Chondrocyte (in vitro differentiated cells): ENCODE measurements at regions not wholly inside any gene's neighbourhood (a gene's known extent, or its start where the extent isn't known, plus 50 kb on each side); places are given as distances from the start of the nearest gene placed in this dataset.

Source experiments
- DNase-seq: peaks from one replicate; pipeline ENCODE4 v3.0.0; 2021; ENCODE audit warnings: mixed read lengths, low spot score
- H3K27ac Mint-ChIP-seq: one replicate; pipeline ENCODE4 v1.8.0; 2021; ENCODE audit warnings: mild to moderate bottlenecking, moderate library complexity, mixed read lengths; ENCODE audit not compliant: unreplicated experiment
- H3K27me3 Mint-ChIP-seq: 2 replicates; pipeline ENCODE4 v1.8.0; 2021; ENCODE audit warnings: low read depth, mixed read lengths
- H3K36me3 Mint-ChIP-seq: 2 replicates; pipeline ENCODE4 v1.8.0; 2021; ENCODE audit warnings: low read depth, mixed read lengths
- H3K4me1 Mint-ChIP-seq: 2 replicates; pipeline ENCODE4 v1.8.0; 2021; ENCODE audit warnings: low read depth, mild to moderate bottlenecking, mixed read lengths
- H3K4me3 Mint-ChIP-seq: one replicate; pipeline ENCODE4 v1.8.0; 2021; ENCODE audit warnings: mild to moderate bottlenecking, moderate library complexity, mixed read lengths; ENCODE audit not compliant: unreplicated experiment
- H3K9me3 Mint-ChIP-seq: 2 replicates; pipeline ENCODE4 v1.8.0; 2021; ENCODE audit warnings: low read depth, mixed read lengths
- CTCF ChIP-seq: fragments of 200-600 bp; sonication (generic); IDR thresholded peaks from 2 replicates; pipeline ENCODE4 v1.5.0; 2021; ENCODE audit warnings: antibody characterized with exemption, mild to moderate bottlenecking, moderate library complexity

DNA sequence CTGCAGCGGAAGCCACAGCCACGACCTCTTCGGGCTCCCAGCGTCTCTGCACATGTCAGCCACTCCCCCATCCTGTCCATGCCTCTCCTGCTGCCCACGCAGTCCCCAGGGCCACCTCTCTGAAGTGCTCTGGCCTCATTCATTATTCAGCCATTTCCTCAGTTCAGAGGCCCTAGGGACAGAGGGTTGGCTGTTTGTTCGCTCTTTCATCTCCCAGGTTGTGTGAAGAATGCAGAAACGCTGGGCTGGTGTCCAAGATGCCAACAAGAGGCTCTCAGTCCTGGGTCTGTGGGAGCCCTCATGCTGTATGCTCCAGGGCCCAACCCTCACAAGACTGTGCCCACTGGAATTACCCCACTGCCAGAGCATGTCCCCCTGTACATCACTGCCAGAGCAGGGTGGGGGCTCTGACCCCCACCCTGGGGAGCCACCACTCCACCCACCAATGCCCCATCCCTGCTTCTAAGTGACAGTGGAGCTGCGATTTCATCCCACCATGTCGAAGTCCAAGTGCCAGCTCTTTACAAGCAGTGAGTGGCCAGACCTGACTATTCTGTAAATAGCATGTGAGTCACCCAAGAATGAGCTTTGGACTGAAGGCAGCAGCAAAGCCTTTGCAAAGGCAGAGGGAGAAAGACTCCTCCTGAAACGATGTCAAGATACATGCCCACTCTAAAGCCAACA is 209.6 kb downstream of the BUD13 start:
- no peaks in the 10 kb centered on the region for H3K36me3 Mint-ChIP-seq
- no peak for TF ChIP-seq CTCF
- no peak for DNase-seq
- no peak overlapping the region for H3K4me3 Mint-ChIP-seq
- peaks cover 5% of the 10 kb centered on the region for H3K27me3 Mint-ChIP-seq
- H3K9me3 Mint-ChIP-seq: peaks cover 5% of the 10 kb centered on the region
- H3K4me1 Mint-ChIP-seq: peaks cover 10% of the 10 kb centered on the region
- H3K27ac Mint-ChIP-seq: no peak overlapping the region

GRCh38 chr11:116560589-116560988 is 212.2 kb downstream of the BUD13 start:
- H3K9me3 Mint-ChIP-seq: peaks cover 8% of the 10 kb centered on the region
- H3K4me3 Mint-ChIP-seq: no peak overlapping the region
- no peak overlapping the region for H3K27ac Mint-ChIP-seq
- TF ChIP-seq CTCF: no peak
- DNase-seq: no peak
- H3K36me3 Mint-ChIP-seq: no peaks in the 10 kb centered on the region
- peaks cover 6% of the 10 kb centered on the region for H3K27me3 Mint-ChIP-seq
- peaks cover 10% of the 10 kb centered on the region for H3K4me1 Mint-ChIP-seq

DNA sequence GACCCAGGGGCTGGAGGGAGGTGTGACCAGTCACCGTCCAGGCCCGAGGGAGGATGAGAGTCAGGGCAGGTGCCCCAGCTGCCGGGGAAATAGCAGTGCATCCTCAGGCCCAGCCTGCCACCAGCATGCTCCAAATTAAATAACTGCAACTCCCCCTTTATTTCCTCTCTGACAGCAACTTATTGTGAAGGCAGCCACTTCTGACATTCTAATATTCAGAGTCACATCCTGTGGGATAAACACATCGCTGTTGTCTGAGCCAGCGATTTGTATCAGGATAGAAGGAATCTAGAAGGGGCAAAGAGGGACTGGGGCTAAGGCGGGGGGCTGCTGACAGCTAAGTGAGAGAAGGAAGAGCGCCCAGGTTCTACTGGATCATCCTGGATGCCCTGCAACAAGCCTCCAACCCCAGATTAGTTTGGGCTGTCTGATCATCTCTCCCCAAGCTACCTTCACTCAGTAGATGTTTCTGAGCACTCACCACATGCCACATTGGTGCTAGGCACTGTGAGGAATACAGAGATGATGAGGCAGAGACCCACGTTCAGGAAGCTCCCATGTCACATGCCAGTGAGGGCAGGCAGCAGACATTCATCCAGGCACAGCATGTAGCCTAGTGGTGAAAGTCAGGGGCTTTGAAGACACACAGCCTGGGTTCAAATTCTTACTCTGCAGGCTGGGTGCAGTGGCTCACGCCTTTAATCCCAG is 214.1 kb downstream of the BUD13 start:
- TF ChIP-seq CTCF: no peak
- Mint-ChIP-seq H3K9me3 (peaks cover 8% of the 10 kb centered on the region), H3K36me3 (no peaks in the 10 kb centered on the region), H3K4me3 (no peak overlapping the region), H3K4me1 (peaks cover 9% of the 10 kb centered on the region), H3K27me3 (peaks cover 17% of the 10 kb centered on the region), H3K27ac (no peak overlapping the region)
- no peak for DNase-seq

DNA sequence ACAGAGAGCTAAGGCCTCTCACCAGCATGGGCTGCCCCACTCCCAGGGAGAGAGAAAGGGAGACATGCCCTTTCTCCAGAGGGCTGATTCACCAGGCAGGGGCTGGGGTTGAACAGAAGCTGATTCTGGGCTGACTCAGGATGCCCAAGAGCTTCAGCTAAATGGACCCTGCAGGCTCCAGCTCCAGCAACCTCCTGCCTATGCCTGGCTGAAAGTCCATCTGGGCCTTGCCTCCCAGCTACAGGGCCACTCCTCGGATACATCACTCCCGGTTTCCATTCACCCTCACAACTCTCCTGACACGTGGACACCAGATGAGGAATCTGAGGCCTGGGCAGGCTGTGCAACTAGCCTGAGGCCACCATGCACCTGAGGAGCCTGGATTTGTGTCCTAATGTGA is 215.5 kb downstream of the BUD13 start:
- H3K4me3 Mint-ChIP-seq: no peak overlapping the region
- H3K4me1 Mint-ChIP-seq: no peaks in the 10 kb centered on the region
- no peak for TF ChIP-seq CTCF
- no peaks in the 10 kb centered on the region for H3K36me3 Mint-ChIP-seq
- H3K27ac Mint-ChIP-seq: no peak overlapping the region
- peaks cover 18% of the 10 kb centered on the region for H3K27me3 Mint-ChIP-seq
- DNase-seq: no peak
- H3K9me3 Mint-ChIP-seq: peaks cover 8% of the 10 kb centered on the region

- Mint-ChIP-seq H3K36me3 (no peaks in the 10 kb centered on the region), H3K4me3 (no peak overlapping the region), H3K27me3 (peaks cover 17% of the 10 kb centered on the region), H3K27ac (no peak overlapping the region), H3K4me1 (no peaks in the 10 kb centered on the region), H3K9me3 (peaks cover 8% of the 10 kb centered on the region)
- DNase-seq: no peak
- no peak for TF ChIP-seq CTCF
Observed at GRCh38 chr11:116556483-116556882, 216.3 kb downstream of the BUD13 start.
